Kidney glomerular epithelial cell (primary cell): ENCODE measurements at regions not wholly inside any gene's neighbourhood (a gene's known extent, or its start where the extent isn't known, plus 50 kb on each side); places are given as distances from the start of the nearest gene placed in this dataset.
"Not testable (repeated sequence)": the region's sequence is repeated elsewhere in the genome, so short reads cannot be mapped to it uniquely, and the experiment has no call there.

Source experiments
- DNase-seq: peaks from one replicate; lab custom pipeline; 2025; lab: John Stamatoyannopoulos, UW

DNA sequence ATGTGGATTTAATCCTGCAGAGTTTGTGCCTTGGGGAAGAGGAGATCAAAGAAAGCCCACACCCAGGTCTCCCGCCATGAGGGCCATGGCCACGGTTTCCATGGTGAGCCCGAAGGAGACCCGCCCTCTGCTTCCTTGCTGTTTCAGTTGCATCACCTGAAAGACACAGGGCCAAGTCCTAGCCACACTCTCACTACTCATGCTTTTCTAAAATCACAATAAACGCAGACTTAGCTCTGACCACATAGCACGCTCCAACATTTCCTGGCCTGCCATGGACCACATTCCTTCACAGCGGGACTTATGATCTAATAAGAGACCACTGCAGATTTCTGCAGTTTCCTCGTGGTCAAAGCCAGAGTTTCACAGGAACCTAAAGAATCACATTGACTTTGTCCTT is 426.0 kb upstream of the NR3C2 start:
- DNase-seq, result no peak

DNA sequence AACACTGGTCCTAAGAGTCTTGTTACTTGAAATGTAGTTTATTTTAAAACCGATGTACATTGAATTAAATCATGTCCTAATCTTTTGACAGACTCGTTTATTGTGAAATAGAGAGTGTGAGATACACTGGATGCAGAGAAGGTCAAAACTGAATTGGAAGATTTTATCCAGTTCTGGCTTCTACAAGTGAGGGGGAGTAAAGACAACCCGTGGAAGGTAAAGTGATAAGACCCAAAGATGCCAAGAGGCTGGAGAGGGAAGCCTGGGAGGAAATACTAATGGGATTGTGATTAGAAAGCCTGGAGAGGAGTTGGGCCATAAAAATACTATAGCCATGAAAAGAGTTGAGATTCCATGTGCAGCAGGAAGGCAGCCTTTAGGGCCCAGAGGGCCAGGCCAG is 424.5 kb upstream of the NR3C2 start:
- DNase-seq, result no peak

DNA sequence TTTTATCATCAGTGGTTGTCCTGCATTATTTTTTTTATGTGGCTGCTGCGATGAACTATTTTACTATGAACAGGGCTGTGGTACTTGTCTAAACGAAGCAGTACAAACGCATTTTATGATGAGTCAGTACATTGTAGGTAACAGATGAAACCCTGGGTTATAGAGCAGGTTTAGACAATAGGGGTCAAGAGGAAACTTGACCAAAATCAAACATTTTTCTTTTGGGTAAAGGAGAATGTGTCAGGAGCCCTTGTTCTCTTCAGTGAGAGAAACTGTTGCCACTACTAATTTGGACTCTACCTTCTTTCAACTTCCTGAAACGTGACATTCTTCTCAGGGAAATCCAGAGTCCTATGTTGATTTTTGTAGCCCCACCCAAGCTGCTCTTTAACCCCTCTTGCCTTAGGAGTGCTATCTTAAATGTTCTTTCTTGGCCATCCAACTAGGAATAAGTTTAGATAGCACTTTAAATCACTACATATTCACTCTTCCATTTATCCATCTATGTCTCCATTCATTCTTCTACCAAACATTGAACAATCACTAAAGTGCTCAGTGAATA is 415.8 kb upstream of the NR3C2 start:
- DNase-seq, result no peak

DNA sequence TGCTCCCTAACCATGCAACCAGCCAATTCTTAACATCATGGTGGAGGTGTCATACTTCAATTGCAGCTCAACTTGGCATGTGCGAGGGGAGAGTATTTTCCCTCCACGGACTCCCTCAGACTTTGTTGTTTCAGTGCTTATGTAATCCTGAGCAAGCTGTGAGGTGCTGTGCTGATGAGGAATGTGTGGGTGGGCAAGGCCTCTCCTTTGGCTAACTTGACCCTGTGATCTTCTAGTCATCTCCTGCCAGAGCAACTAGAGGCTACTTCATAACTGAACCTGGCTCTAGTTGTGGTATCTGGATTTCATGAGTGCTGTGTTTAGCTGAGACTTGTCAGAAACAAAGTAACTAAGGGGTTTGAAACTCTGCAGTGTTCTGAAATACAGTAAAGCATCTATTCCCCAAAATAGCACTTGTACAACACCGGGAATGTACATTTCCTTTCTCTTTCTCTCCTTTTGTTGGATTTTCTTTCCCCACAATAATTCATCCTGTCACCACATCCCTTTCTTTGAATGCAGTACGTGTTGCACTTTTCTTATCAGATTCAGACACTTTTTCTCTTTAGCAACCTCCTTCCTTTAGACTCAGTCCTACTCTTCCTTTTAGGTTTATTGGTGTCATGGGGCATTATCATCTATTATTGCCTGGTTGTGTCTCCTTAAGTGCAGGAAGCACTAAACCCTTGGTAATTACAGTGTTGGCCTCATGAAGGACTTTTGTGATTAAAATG is 415.2 kb upstream of the NR3C2 start:
- peak; percentile 46 for DNase-seq

DNA sequence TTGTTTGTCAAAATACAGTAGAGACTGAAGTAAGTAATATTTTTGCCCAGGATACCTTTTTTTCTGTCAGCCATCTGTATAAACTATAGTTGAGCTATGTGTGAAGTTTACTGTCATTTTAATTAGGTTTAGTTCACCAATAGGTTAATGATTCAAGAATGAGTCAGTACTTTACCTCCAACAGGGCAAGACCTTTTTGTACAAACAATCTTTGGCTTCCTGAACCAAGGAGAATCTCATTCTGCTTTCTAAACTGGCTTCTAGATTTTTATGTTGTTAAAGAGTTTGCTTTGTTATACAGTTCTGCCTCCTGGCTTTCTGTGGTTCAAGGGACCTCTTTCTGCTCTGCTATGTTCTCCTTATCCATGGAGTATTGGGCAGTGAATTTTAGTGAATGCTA is 412.0 kb upstream of the NR3C2 start:
- DNase-seq, result peak; percentile 63

DNA sequence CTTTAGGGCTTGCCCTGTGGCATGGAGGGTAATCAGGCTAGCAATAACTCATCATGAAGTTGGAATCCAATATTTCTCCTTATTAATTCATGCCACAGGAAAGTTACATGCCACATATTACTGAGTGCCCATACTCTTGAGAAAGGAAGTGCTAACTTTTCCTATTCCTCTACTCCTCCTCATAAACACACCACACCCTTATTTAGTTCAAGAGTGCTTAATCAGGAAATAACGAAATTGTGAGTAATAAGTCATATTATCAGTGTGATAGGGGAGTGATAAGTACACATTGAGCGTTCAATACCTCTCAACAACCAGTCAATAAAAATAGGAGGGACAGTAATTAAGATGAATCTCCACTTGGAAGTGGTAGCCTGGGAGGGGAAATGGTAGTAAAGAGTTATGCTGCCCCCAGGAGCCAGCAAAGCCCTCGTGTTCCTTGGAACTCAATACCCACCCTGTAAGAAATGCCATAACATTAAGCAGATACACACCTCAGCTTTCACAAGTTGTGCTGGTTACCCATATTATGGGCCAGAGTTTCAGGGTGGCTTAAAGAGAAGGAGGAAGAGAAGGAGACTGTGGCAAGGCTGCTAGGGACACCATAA is 410.0 kb upstream of the NR3C2 start:
- no peak for DNase-seq

DNA sequence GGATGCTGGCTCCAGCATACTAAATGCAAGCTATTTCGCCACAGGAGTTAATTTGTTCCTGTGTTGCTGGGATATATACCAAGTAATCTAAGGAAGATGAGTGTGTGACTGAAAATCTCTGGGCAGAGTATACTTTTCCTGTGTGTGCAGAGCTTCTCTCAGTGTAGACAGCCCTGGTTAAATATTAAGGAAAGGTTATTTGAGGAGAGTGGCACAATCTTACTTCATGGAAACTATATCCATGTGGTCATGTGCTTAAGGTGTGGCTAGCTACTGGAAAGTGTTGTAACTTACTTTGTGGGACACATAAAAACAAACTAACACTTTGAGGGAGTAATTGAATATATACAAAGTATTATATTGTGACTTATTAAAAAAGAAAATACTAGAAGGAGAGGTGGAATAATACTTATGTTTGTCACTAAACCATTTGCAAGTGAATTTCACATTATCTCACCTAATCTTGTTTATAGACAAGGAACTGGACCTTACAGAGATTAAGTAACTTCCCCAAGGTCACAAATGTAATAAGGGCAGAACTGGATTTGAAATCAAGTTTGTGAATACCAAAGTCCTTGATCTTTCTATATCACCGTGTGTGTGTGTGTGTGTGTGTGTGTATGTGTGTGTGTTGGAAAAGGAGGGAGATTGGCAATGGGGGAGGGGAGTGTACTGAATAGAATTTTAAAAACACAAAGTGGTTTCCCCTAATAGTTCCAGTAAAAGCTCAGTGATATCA is 408.2 kb upstream of the NR3C2 start:
- DNase-seq, result peak; percentile 2

DNA sequence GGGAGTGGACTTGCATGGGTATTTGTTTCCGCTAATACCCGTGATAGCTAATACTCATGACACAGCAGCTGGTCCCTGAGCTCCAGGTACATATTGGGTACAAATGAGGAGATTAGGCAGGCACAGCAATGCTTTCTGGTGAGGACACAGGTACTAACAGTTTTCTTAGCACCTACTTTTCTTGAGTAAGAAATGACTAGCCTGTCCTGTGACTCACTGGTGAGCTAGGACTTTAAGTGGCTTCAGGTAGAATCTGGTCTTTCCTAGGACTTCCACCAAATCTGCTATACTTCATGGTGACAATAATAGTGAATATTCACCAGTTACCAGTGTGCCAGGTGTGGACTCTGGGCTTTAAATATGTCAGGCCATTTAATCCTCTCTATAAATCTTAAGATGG is 407.4 kb upstream of the NR3C2 start:
- DNase-seq, result no peak

DNA sequence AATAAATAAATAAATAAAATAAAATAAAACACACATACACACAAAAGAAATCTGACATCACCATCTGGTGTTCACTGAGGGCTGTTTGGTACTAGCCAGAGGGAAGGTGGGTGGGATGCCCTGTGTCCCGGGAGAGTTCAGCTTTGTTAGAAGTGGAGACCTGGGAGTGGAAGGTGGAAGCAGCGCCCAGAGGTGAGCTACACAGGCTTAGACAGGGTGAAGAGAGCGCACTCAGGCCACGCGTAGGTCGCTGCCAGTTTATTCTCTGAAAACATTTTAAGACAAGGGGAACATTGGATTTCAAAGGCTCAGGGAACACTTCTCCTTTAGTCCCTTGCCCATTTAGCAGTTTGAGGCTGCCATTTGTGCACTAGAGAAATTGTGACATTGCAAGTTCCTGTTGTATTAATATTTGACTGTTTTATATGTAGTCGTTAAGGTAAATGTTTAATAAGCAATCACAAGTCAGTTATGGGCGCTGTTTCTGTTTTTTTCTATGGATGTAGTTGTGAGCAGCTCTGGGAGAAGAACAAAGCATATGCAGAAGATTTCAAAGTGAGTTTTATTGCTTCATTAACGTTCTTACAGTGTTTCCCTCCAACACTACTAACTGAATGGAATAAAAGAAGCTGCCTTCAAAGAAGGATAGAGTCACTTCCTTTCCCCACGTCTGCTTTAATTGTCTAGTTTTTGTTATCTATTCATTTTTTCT is 405.5 kb upstream of the NR3C2 start:
- no peak for DNase-seq

DNA sequence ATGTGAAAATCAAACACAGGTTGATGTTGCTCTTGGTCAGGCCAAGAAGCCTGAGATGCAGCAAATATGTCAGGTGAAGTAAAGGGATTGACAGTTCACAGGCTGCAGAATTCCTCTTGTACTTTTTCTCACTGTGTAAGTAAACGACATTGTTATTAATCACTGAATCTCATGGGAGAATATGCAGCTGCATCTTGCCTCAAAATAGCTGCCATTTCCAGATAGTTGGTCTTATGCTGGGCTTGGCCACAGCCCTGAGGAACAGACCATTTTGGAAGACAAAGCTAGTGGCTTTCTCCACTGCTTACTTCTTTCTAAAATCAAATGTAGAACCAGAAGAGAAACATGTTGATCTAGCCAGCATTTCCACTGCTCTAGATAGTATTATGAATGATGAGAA is 403.4 kb upstream of the NR3C2 start:
- no peak for DNase-seq

DNA sequence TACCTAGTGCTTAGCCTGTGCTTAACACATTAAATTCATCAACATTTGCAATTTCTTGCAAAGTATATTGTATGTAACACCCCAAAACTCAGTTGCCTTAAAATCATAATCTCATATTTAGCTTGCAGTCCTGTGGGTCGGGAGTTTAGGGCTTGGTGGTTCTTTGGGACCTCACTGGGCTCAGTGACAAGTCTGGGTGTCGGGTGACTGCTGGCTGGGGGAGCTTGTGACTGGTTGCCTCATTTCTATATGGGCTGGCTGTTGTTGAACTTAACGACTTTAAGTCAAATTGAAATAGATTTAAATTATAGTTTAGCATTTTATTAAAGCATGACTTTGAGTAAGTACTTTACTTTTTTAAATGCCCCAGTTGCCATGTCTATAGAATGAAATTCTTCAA is 401.4 kb upstream of the NR3C2 start:
- no peak for DNase-seq

DNA sequence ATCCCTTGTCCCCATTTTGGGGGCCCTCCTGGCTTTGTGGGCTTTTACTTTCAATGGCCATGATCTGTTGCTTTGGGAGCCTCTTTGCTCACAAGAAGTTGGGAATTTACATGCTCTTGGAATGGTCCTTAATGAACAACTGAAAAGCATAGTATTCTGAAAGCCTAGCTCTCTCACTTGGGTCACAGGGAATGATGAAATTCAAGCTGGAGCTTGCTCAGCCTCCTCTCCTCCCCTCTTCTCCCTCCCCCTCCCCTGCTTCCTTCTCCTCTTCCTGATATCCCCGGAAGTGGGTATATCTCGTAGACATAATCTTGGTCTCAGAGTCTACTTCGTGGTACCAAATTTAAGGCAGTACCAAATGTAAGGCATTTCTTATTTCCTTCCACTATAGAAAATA is 400.6 kb upstream of the NR3C2 start:
- no peak for DNase-seq

DNA sequence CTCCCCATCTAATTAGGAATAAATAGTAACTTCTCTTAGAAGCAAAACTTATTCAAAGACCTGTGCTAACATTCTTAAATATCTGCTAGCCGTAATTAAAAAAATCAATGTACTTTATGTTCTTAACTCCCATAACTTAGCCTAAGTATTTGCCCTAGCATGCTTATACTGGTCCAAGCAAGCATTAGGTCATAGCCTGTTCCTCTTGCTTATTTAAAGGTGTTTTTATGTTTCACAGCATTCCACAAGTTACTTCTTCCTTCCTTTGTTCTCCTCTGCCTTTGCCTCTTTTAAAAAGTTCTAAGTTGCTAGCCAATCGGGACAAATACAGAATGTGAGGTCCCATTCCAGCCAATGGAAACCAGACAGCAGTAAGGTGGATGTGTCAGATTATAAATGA is 395.4 kb upstream of the NR3C2 start:
- not testable (repeated sequence) for DNase-seq

DNA sequence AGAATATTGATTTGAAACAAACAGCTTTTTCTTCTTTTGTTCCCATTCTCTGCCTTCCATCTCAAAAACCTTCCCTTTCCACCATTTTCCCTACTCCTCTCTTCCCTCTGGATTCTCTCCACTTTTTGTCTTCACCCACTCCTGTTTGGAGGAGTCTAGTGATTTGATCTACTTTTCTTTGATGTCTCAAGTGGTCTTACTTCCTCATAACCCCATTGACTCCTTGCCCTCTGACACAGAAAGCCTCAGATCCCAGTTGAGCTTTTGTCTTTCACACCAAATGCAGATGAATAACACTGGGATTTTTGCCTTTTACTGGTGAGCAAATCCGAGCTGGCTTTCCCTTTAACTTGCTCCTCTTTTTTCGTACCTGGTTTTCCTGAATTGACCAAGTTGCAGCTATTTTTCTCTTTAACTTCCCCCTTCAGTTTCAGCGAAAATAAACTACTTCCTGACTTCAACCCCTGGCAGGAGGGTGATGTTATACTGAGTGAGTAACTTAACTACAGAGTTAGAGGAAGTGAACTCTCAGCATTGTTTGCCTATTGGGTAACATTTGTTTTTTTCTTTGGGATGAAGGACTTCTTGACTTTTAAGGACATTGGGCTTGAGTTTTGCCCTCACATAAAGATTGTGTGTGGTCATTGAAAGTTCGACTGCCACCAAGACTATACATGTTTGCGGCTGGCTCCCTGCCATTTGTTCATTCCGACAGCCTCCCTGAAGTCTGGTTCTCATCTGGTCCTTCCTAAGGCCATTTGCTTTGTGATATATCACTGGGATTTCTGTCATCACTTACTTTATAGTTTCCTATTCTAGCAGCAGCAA is 392.8 kb upstream of the NR3C2 start:
- DNase-seq, result peak; percentile 16

DNA sequence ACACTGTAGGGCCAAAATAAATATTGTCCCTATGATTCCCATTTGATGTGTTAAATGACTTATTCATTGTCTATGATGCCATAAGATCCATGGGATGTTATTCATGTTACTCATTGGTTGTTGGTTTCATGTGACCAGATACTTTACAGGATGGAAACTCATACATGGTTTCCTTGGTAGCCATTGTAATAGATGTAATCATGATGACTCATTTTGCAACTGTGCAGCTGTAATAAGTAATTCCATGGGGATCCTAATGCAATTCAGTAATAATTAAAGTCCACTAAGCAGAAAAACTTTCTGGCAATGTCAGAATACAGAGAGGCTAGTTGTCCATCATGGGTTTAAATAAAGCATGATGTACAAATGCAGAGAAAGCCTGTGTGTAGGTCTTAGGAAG is 389.7 kb upstream of the NR3C2 start:
- peak; percentile 91 for DNase-seq

DNA sequence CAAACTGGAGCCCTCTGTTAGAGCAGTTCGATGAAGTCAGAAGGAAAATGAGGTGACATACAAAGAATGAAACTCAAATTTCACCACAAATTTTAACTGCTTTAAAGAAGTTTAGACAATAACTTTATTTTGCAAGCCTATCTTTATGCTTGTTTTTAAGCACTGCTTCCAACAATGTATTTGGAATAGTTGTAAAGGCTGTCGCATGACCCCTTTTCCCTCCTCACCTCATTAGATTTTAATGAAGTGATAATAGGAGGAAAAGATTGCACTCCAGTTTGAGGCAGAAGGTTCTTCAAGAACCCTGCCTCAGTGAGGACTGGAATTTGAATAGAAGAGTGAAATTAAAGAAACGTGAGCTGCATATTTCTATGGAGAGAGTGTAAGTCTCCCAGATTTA is 386.1 kb upstream of the NR3C2 start:
- DNase-seq, result no peak

DNA sequence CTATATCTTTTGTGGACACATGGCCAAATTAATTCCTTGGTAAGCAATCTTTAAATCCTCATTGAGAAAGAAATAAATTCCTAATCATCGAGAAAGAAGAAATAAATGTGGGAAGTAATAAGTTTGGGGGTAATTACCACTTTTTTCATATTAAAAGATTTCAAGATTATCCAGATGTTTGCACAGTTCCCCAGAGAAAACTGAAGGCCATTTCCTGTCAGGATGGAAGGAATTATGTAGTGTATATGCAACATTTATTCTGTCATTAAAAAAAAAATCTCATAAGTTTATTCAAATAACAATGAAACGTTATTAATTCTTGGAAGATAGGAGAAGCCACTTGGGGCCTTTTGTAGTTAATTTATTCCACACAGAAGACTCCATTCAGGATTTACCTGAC is 385.6 kb upstream of the NR3C2 start:
- no peak for DNase-seq

DNA sequence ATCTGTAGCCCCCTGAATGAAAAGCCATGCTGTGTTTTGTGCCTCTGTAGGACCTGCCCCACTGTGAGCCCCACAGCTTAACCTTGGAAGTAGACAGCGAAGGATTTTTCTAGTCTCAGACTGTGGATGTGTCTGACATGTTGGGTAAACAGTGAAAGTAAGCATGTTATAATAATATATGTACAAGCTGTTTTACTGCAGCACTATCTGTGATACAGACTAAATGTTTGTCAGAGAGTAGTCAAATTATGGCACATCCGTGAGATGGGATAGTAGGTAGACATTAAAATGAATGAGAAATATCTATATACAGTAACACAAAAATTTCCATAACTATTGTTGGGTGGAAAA is 381.2 kb upstream of the NR3C2 start:
- DNase-seq, result no peak

DNA sequence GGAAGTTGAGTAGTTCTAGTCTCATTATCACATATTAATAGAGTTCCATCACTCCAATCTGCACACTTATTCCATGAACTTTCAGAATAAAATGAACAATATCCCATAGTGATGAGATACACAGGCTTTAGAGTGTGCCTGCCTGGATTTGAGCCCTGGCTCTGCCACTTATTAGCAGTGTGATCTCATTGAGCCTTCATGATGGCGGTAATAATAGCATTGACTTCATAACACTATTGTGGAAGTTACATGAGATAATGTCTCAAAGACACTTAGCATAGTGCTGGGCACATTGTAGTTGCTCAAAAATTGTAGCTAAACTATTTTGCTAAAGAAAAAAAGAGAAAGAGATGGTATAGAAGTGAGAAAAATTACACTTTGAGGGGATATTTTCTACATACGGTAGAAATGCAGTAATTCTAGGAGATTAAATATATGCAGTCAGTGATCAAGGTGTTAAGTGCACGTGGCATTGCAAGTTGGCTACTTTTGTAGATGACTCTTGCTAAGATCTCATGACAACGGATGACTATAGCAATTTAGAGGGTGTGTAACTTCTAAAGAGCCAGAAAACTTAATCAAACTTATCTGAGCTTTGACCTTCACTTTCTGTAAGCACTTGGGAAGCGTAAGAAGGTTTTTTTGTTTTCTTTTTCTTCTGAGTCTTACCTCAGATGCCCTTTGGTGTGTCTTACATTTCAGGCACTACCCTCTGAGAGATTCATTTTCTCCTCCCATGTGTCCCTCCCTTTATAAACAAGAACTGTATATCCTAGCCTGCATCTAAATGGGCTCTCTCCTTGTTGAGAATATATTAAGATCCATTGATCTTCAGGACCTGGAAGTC is 380.6 kb upstream of the NR3C2 start:
- DNase-seq, result no peak

DNA sequence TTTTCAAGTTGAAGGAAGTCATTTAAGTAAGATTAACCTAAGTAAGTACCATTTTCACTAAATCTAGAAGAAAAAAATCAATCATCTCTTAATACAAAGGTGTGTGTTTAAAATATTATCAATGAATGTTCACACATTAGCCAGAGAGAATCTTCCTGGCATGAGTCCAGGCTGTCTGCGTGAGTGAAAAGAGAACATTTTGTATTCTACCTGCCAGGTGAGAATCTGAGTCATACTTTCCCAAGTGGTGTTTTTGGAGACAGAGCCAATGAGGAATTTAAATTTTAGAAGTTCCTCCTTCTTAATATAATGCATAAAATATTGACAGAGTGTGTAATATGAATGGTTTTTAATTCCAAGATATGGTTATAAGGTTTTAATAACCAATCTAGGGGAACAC is 371.8 kb upstream of the NR3C2 start:
- DNase-seq, result no peak

DNA sequence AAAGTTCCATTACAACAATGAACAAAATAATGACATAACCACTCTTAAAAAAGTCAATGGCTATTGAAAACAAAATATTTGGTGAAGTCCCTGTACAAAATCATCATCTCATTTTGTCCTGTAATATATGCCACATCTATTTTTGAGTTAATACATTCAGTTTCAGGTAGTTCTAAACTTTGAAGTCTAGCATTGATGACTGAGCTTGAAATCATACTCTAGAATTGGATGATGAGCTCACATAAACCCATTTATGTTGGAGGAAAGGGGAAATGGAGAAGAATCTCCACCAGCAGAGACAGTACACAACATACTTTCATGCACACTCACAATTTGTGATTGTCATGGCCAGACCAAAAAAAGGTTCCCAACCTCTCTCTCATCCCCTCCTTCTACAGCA is 371.1 kb upstream of the NR3C2 start:
- DNase-seq, result no peak
